GM21737 (cell line): ENCODE measurements at regions not wholly inside any gene's neighbourhood (a gene's known extent, or its start where the extent isn't known, plus 50 kb on each side); places are given as distances from the start of the nearest gene placed in this dataset.
"Not testable (repeated sequence)": the region's sequence is repeated elsewhere in the genome, so short reads cannot be mapped to it uniquely, and the experiment has no call there.

Source experiments
- ATAC-seq: cut with Tn5 transposase; IDR thresholded peaks from one replicate; pipeline ENCODE4 v1.9.1; 2021; ENCODE audit warnings: mild to moderate bottlenecking, moderate library complexity; ENCODE audit not compliant: unreplicated experiment

- ATAC-seq: no peak
Observed at GRCh38 chr3:177493091-177493490, 295.8 kb upstream of the TBL1XR1 start.

GRCh38 chr3:177494216-177494615, 296.9 kb upstream of the TBL1XR1 start:
- no peak for ATAC-seq

DNA sequence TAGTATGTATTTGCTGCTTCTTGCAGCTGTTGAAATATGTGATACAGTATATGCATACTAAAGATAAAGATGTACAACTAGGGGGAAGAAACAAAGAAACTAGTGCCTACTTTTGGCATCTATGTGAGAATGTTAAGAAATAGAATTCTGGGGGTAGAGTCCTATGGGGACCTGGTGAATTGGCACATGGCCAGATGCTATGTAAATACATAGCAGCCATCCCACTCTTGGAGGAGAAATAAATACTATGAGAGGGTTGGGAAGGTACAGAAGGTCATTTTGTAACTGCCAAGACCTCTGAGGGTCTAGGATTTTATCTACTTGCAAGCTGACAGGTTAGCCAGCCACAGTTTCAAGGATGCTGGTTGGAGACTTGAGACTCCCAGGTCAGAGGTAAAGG, 298.3 kb upstream of the TBL1XR1 start:
- no peak for ATAC-seq

- ATAC-seq: no peak
Observed at GRCh38 chr3:177498037-177498857, 301.0 kb upstream of the TBL1XR1 start.

DNA sequence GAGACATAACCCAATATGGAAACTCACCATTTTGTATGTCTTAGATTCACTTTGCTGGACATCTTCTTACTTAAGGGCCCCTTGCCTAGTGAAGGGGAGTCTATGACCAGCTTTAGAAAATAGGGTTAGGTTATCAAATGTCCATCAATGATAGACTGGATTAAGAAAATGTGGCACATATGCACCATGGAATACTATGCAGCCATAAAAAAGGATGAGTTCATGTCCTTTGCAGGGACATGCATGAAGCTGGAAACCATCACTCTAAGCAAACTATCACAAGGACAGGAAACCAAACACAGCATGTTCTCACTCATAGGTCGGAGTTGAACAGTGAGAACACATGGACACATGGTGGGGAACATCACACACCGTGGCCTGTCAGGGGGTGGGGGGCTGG, 301.8 kb upstream of the TBL1XR1 start:
- not testable (repeated sequence) for ATAC-seq

GRCh38 chr3:177499779-177500423, 302.6 kb upstream of the TBL1XR1 start:
- no peak for ATAC-seq

GRCh38 chr3:177510693-177511216, 313.5 kb upstream of the TBL1XR1 start:
- ATAC-seq: no peak

DNA sequence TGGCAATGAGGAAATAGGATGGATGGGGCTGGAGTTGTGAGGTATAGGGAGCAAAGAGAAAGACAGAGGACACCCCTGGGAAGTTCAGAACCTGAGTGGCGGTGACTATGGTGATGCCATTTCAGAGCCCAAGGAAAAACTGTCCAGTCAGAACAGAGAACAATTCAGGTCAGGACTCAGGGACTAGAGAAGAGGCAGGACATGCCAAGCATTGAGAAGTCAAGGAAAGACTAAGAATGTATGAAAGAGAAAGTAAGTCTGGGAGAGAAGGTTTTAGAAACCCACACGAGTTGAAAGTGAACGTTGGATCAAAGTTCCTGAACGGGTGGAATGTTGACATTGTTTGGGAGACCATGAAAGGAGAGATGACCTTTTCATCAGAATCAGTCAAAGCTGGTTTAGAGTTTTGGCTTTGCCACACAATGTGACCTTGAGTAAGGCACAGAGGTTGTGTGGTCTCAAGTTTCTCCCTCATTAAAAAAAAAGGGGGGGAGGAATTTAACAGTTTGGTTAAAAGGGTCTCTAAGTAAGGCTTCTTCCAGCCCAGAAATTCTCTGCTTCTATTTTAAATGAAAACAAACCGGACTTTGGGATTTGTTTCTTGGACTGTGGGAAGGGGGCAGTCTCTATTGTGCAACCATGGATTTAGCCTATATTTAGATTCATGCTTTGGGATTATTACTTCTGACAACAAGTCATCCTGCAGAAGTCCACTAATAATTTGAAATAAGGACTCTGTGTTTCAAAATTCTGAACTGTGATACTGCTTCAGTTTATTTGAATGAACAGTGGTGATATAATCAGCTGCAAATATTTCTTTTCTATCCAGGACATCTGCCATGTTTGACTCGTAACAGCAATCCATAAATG, 315.9 kb upstream of the TBL1XR1 start:
- no peak for ATAC-seq

GRCh38 chr3:177513815-177514610, 316.7 kb upstream of the TBL1XR1 start:
- no peak for ATAC-seq

- no peak for ATAC-seq
Observed at GRCh38 chr3:177514611-177515499, 317.6 kb upstream of the TBL1XR1 start.

DNA sequence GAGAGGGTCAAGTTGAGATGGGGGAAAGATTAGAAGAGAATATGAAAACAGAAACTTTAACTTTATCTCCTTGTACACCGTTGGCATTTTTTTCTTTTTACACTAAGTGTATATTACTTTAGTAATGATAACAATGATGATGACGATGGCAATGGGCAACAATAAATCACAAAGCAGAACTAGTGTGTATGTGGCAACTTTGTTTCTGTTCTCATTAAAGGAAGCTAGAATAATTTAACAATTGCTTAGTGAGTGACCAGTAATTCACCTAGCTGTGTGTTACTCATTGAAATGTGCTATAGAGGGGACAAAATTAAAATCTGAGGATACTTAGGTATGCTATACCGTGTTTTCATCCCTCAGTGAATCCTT, 318.5 kb upstream of the TBL1XR1 start:
- ATAC-seq: no peak

DNA sequence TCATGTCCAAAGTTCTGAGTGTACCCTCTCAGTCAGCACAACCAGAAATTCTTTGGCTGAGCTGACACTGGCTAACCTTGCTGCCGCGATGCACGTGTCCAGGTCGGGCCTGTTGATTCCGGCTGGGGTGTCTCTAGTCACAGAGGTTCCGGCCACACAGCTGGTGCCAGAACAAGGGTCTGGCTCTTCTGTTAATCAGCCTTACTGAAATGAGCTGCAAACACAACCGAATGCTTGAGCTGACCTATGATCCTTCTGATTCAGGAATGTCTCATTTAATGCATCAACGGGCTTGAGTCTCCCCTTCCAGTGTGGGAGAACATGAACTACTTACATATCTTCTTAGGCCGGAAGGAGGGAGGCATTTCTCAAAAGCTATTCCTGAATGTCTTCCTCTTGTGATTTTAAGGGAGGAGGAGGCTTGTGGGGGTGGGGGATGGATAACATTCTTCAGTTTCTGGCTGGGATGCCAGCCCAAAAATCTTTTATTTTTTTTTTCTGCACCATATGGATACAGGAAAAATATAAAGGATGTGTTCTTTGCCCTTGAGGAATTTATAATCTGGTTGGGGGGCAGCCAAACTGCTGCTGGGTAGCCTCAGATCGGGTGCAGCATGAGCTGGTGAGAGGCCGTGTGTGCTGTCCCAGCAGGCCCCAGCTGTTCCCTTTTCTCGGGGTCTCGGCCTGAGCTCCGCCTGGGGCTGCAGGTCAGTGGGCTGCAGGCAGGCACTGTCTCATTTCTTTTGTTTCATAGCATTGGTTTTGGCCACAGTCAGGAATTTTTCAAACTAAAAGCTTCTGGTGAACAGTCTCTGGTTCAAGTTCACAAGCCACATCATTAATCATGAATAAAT, 319.1 kb upstream of the TBL1XR1 start:
- ATAC-seq: no peak

- ATAC-seq: no peak
Observed at GRCh38 chr3:177517906-177518305, 320.6 kb upstream of the TBL1XR1 start.

- ATAC-seq: no peak
Observed at GRCh38 chr3:177519588-177519987, 322.3 kb upstream of the TBL1XR1 start.

- ATAC-seq: no peak
Observed at GRCh38 chr3:177521305-177521704, 324.0 kb upstream of the TBL1XR1 start.

GRCh38 chr3:177522051-177522450, 324.8 kb upstream of the TBL1XR1 start:
- no peak for ATAC-seq

GRCh38 chr3:177523067-177523675, 325.9 kb upstream of the TBL1XR1 start:
- no peak for ATAC-seq

DNA sequence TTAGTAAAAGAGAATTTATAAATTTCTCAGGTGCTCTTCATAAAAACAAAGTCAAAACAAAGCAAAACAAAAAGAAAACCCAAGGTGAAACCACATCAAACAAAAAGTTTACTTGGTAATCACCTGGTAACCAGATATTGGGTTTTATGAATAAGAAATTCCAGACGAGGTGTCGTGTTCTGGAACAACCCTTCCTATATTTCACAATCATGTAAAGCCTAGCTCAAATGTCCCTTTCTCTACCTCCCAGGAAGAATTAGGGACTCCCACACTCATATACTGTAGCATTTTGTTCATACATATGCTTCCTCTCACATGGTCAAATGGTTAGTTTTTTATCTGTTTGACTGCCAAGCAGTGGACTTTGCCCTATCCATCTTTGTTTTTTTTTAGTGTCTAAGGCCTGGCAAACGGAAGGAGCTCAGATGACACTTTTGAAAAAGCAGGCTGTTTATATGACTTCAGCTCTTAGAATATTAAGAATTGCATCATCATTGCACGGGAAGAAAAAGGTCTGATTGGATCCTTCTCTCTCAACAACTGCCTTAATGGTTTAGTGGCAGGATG, 326.7 kb upstream of the TBL1XR1 start:
- ATAC-seq: no peak
